Testis (tissue), 2 donors: ENCODE measurements at regions not wholly inside any gene's neighbourhood (a gene's known extent, or its start where the extent isn't known, plus 50 kb on each side); places are given as distances from the start of the nearest gene placed in this dataset.
"Not testable (repeated sequence)": the region's sequence is repeated elsewhere in the genome, so short reads cannot be mapped to it uniquely, and the experiment has no call there.

ENCODE experiments used
- DNase-seq: peaks from one replicate; pipeline ENCODE4 v3.0.0-alpha.2; 2019
- H3K27ac ChIP-seq, 2 donors: fragments of 200-600 bp; sonication (generic); one replicate each; pipeline ENCODE4 v1.5.1; 2019
- H3K27me3 ChIP-seq: fragments of 200-600 bp; sonication (generic); one replicate; pipeline ENCODE4 v1.5.1; 2019
- H3K36me3 ChIP-seq: fragments of 200-600 bp; sonication (generic); one replicate; pipeline ENCODE4 v1.5.1; 2017; ENCODE audit warnings: low read depth; ENCODE audit errors: missing control alignments
- H3K4me1 ChIP-seq: fragments of 200-600 bp; sonication (generic); one replicate; pipeline ENCODE4 v1.5.1; 2019
- H3K4me3 ChIP-seq, 2 donors: fragments of 200-600 bp; sonication (generic); one replicate each; pipeline ENCODE4 v1.5.1; 2017 to 2019
- H3K9me3 ChIP-seq: fragments of 200-600 bp; sonication (generic); one replicate; pipeline ENCODE4 v1.5.1; 2017
- CTCF ChIP-seq, 3 experiments: fragments of 450-650 bp in 2 of 3; fragments of 200-600 bp in 1 of 3; sonication (generic) in 1 of 3; IDR thresholded peaks; one replicate each; pipeline ENCODE4 v1.5.1; 2016 to 2019; ENCODE audit warnings: antibody characterized with exemption in 3 of 3, mild to moderate bottlenecking in 2 of 3, moderate library complexity in 1 of 3
- POLR2A ChIP-seq: fragments of 450-650 bp; IDR thresholded peaks from one replicate; pipeline ENCODE4 v1.6.1; 2017; ENCODE audit warnings: antibody characterized with exemption, mild to moderate bottlenecking, moderate library complexity
- WGBS, 2 donors: methylation state at CpG; one replicate each; pipeline ENCODE4 v1.1.5; 2018; 5-methylcytosine and 5-hydroxymethylcytosine counted together
- intact Hi-C: fragments of 100-400 bp; cut with DNase I; formaldehyde crosslinking; loops from one replicate; pipeline ENCODE4 v1.15.1; 2023; ENCODE audit warnings: low total_unique reads

GRCh38 chr22:23498811-23499798, 81.0 kb downstream of the IGLL1 start:
- peaks cover 23% of the 10 kb centered on the region for H3K4me1 ChIP-seq
- H3K9me3 ChIP-seq, result no peaks in the 10 kb centered on the region
- no peaks in the 10 kb centered on the region for H3K27me3 ChIP-seq
- H3K4me3 ChIP-seq, result no peak overlapping the region
- no peak overlapping the region for H3K27ac ChIP-seq
- WGBS, 2 donors, result 71 to 72% methylated on average over 14 to 22 of the region's 22 CpGs
- TF ChIP-seq POLR2A (no peak), CTCF (IDR thresholded peaks at IDR 0.05) (no peak)
- no peaks in the 10 kb centered on the region for H3K36me3 ChIP-seq
- DNase-seq, result no peak
- intact Hi-C loops, result no loop called here

DNA sequence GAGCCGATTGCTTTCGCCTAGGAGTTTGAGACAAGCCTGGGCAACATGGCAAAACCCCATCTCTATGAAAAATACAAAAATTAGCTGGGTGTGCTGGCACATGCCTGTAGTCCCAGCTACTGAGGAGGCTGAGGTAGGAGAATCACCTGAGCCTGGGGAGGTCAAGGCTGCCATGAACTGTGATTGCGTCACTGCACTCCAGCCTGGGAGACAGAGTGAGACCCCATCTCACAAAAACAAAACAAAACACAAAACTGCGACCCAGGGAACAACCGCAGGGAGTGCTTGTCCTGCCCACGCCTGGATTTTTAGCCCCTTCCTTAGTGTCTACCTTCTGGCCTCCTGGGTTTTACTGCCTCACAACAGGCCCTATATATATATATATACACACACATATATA, 82.2 kb downstream of the IGLL1 start:
- DNase-seq, H3K4me3 ChIP-seq, H3K36me3 ChIP-seq, intact Hi-C loops, H3K9me3 ChIP-seq, H3K27me3 ChIP-seq, H3K27ac ChIP-seq: not testable (repeated sequence)
- WGBS, 2 donors, result 86 to 91% methylated on average over 6 of the region's 6 CpGs
- H3K4me1 ChIP-seq, result peaks cover 11% of the 10 kb centered on the region

DNA sequence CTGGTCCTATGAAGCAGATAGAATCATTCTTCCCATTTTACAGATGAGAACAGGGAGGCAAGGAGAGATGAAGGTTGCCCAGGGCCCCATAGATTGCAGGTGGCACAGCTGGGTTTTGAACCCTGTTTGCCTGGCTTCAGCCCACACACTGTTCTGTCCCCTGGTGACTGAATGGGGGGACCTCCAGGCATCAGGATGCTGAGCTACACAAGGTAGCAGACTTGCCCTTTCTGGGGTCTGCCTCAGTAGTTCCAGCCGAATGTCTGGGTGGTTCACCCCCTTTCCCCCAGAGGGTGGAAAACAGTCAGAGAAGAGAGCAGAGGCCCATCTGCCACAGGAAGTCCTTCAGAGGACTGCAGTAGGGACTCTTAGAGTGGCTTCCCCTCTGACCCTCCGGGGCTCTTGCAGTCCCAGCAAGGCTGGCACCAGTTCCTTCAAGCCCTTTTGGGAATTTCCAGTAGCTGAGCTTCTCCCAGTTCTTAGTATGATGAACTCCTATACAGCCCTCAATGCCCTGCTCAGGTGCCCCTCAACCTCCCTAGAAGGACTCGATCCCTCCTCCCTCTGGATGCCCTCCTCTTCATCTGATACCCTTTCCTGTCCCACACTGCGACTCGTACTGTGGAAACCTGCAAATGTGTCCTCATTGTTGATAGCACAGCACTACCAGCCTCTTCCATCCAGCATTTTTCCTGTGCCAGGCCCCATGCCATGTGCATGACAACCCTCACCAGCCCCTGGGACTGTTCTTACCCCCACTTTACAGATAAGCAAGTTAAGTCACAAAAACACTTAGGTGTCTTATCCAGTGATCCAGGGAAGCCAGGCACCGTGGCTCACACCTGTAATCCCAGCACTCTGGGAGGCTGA, 82.8 kb downstream of the IGLL1 start:
- no peak for DNase-seq
- Histone ChIP-seq H3K4me1 (peaks cover 11% of the 10 kb centered on the region), H3K36me3 (no peaks in the 10 kb centered on the region), H3K9me3 (no peaks in the 10 kb centered on the region), H3K27ac (no peak overlapping the region), H3K4me3 (no peak overlapping the region), H3K27me3 (no peaks in the 10 kb centered on the region)
- TF ChIP-seq CTCF (IDR thresholded peaks at IDR 0.05) (no peak), POLR2A (no peak)
- WGBS, 2 donors, result 90 to 95% methylated on average over 5 to 6 of the region's 6 CpGs
- intact Hi-C loops, result no loop called here

DNA sequence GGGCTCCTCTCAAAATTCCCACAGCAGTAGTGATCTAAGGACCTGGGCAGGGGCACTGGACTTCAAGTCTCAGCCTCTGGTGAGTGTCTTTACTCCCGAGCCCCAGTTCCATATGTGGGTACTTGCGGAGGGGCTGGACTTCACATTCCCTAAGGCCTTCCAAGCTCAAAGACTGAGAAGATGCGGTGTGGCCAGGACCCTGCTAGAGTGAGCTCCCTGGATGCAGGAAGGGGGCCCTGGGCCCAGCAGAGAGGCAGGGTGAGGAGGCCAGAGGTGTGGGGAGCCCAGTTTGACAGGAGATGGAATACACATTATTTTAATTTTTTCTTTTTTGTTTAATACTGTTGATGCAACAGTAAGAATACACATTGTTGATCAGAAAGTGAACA, 83.7 kb downstream of the IGLL1 start:
- no peak overlapping the region for H3K4me3 ChIP-seq
- H3K27me3 ChIP-seq, result no peaks in the 10 kb centered on the region
- intact Hi-C loops, result no loop called here
- H3K4me1 ChIP-seq, result peaks cover 11% of the 10 kb centered on the region
- no peak for TF ChIP-seq POLR2A
- TF ChIP-seq CTCF (IDR thresholded peaks at IDR 0.05), result no peak
- H3K27ac ChIP-seq, result no peak overlapping the region
- H3K9me3 ChIP-seq, result no peaks in the 10 kb centered on the region
- no peaks in the 10 kb centered on the region for H3K36me3 ChIP-seq
- no peak for DNase-seq
- WGBS, 2 donors, result 97 to 100% methylated on average over 3 of the region's 3 CpGs
